A673 (cell line): ENCODE measurements at regions not wholly inside any gene's neighbourhood (a gene's known extent, or its start where the extent isn't known, plus 50 kb on each side); places are given as distances from the start of the nearest gene placed in this dataset.

Experiments
- BruUV-seq: library from RNA; stranded (reverse); fragments of 400-500 nt; replicated peaks from 2 replicates; lab custom pipeline; 2021; lab: Mats Ljungman, UMichigan
- CTCF ChIA-PET: fragments of 300-600 bp; sonication (Branson Sonifier 250); formaldehyde crosslinking; loops from one replicate; lab custom pipeline; 2022; ENCODE audit warnings: antibody characterized with exemption; lab: Charles Lee
- POLR2A ChIA-PET: fragments of 300-600 bp; sonication (Branson Sonifier 250); formaldehyde crosslinking; loops from one replicate; lab custom pipeline; 2022; ENCODE audit warnings: antibody characterized with exemption; ENCODE audit not compliant: low non-redundant PET; lab: Charles Lee
- DNase-seq: peaks from one replicate; pipeline ENCODE4 v3.0.0-alpha.2; 2015; ENCODE audit warnings: low spot score
- H3K27ac ChIP-seq: fragments of 200-600 bp; sonication (generic); 2 replicates; pipeline ENCODE4 v1.5.1; 2016; ENCODE audit warnings: mixed run types, low read depth, mild to moderate bottlenecking, mixed read lengths, antibody characterized with exemption, low read length; ENCODE audit not compliant: poor library complexity, severe bottlenecking
- H3K27me3 ChIP-seq: fragments of 200-600 bp; sonication (generic); replicated peaks from 2 replicates; pipeline ENCODE4 v1.6.1; 2017; ENCODE audit warnings: mixed run types, low read depth, mild to moderate bottlenecking, mixed read lengths, antibody characterized with exemption, low read length; ENCODE audit not compliant: insufficient read depth, poor library complexity
- H3K36me3 ChIP-seq: fragments of 200-600 bp; sonication (generic); 2 replicates; pipeline ENCODE4 v1.6.1; 2016; ENCODE audit warnings: mixed run types, mild to moderate bottlenecking, mixed read lengths, antibody characterized with exemption, low read length; ENCODE audit not compliant: insufficient read depth, poor library complexity, severe bottlenecking
- H3K4me1 ChIP-seq: fragments of 200-600 bp; sonication (generic); 2 replicates; pipeline ENCODE4 v1.6.1; 2017; ENCODE audit warnings: mixed run types, mild to moderate bottlenecking, mixed read lengths, antibody characterized with exemption, low read length; ENCODE audit not compliant: insufficient read depth, poor library complexity, severe bottlenecking
- H3K4me3 ChIP-seq: fragments of 200-600 bp; sonication (generic); 2 replicates; pipeline ENCODE4 v1.5.1; 2016; ENCODE audit warnings: low read depth, mixed run types, mild to moderate bottlenecking, mixed read lengths, low read length; ENCODE audit not compliant: poor library complexity, severe bottlenecking
- H3K9me3 ChIP-seq: fragments of 200-600 bp; sonication (generic); 2 replicates; pipeline ENCODE4 v1.6.1; 2016; ENCODE audit warnings: mixed run types, low read depth, mild to moderate bottlenecking, mixed read lengths, antibody characterized with exemption, low read length; ENCODE audit not compliant: poor library complexity, severe bottlenecking
- EZH2 ChIP-seq: fragments of 200-600 bp; sonication (generic); IDR thresholded peaks from 2 replicates; pipeline ENCODE4 v1.6.1; 2017; ENCODE audit warnings: borderline replicate concordance, low read depth, mild to moderate bottlenecking, mixed read lengths, antibody characterized with exemption, low read length; ENCODE audit not compliant: poor library complexity, severe bottlenecking
- intact Hi-C: fragments of 100-400 bp; cut with micrococcal nuclease; formaldehyde crosslinking; loops from one replicate; pipeline ENCODE4 v1.10.0; 2022; ENCODE audit not compliant: unreplicated experiment
- TF ChIP-seq, protein P1 (sequence below): fragments of 300-800, 200-600 bp; sonication (generic); conservative IDR thresholded peaks from 2 replicates; pipeline ENCODE4 v1.5.1; 2017; ENCODE audit warnings: low read depth, mild to moderate bottlenecking, antibody characterized with exemption, low read length, moderate library complexity, mixed read lengths

DNA sequence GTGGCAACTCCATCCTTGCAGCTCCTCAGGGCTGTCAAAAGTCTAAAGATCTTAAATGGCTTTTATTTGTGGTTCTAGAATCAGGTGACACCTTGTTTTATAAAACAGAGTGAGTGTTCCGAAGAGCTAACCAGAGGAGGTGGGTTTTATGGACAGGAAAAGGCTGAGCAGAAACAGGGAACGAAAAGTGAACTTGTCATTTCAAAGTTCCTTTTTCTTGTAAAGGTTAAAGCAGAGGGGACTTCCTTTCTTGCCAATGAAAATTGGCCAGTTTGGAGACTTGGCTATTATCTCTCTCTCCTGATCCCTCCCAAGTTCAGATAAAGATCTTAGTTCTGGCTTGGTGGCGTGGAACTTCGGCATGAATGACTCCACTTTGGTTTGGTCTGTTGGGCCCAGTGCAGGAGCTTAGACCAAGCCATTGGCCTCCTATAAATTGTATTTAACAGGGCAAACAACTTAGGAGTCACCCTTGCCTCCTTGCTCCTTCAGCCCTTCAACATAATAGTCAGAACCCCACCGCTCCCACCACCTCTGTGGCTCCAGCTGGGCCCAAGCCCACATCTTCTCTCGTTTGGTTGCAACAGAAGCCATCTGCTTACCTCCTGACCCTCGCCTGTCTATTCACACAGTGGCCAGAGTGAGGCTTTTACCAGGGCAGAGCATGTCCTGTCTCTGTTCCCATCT, 102.4 kb upstream of the THY1 start:
- no peak for DNase-seq
- H3K36me3 ChIP-seq = no peaks in the 10 kb centered on the region
- CTCF ChIA-PET = no interaction called here
- H3K27me3 ChIP-seq = no peaks in the 10 kb centered on the region
- no peak for TF ChIP-seq EZH2
- TF ChIP-seq, protein P1, sequence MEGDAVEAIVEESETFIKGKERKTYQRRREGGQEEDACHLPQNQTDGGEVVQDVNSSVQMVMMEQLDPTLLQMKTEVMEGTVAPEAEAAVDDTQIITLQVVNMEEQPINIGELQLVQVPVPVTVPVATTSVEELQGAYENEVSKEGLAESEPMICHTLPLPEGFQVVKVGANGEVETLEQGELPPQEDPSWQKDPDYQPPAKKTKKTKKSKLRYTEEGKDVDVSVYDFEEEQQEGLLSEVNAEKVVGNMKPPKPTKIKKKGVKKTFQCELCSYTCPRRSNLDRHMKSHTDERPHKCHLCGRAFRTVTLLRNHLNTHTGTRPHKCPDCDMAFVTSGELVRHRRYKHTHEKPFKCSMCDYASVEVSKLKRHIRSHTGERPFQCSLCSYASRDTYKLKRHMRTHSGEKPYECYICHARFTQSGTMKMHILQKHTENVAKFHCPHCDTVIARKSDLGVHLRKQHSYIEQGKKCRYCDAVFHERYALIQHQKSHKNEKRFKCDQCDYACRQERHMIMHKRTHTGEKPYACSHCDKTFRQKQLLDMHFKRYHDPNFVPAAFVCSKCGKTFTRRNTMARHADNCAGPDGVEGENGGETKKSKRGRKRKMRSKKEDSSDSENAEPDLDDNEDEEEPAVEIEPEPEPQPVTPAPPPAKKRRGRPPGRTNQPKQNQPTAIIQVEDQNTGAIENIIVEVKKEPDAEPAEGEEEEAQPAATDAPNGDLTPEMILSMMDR = no peak
- BruUV-seq = no TSS peak
- peaks cover 12% of the 10 kb centered on the region for H3K4me1 ChIP-seq
- H3K27ac ChIP-seq = no peak overlapping the region
- no peaks in the 10 kb centered on the region for H3K9me3 ChIP-seq
- POLR2A ChIA-PET = no interaction called here
- no peak overlapping the region for H3K4me3 ChIP-seq
- intact Hi-C loops = no loop called here

DNA sequence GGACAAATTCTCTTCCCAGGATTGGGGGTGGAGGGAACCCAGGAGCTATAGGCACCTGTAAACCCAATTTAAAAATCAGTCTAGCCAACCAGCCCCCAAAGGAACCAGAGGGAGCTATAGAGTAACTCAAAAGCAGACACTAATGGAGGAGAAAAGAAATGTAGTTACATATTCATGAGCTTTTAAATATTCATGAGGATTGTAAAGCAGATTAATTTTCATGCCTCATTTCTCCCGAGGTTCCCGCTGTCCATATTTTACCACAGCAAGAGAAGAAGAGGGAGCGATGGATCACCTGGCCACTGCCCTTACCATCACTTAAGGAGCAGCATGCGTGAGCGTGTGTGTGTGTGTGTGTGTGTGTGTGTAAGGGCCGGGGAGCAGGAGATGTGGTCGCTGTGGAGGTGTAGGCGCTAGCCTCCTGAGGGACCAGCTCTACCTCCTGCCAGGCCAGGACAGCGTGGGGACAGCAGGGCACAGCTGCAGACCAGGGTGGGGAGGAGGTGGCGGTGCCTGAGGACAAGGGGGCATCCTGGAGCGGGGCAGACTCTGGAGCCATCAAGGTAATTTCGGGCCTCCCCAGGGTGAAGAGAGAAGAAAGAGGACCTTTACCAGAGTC, 100.7 kb upstream of the THY1 start:
- Histone ChIP-seq H3K27me3 (no peaks in the 10 kb centered on the region), H3K4me1 (peaks cover 12% of the 10 kb centered on the region), H3K4me3 (no peak overlapping the region), H3K9me3 (no peaks in the 10 kb centered on the region), H3K36me3 (no peaks in the 10 kb centered on the region), H3K27ac (no peak overlapping the region)
- intact Hi-C loops = no loop called here
- BruUV-seq = no TSS peak
- POLR2A ChIA-PET = interaction anchor here (0.7 kb wide), 1 partner anchor 246 kb away, joined by 9 read pairs; no protein-coding TSS in a partner anchor
- no peak for TF ChIP-seq EZH2
- TF ChIP-seq, protein P1 = peak; percentile 46
- CTCF ChIA-PET = interaction anchor here (0.6 to 1.0 kb wide), 3 partner anchors 11 to 168 kb away, joined by 4 to 6 read pairs (median 5); no protein-coding TSS in a partner anchor
- DNase-seq = peak; percentile 54

DNA sequence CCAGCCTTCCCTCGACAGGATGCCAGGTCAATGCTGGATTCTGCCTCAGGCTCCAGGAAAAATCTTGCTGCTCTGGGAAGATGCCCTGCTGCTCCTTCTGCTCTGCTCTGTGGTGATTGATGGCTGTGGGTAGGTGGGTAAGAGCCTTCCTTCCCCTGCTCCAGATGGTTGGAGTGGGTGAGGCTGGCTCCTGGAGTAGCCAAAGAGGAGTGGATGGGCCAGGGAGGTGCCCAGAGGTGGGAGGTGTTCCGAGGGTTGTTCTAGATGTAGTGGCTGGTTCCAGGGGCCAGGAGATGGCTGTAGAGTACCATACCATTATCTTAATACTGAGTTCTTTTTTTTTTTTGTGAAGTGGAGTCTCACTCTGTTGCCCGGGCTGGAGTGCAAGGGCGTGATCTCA, 99.6 kb upstream of the THY1 start:
- no peak for TF ChIP-seq EZH2
- TF ChIP-seq, protein P1 = no peak
- Histone ChIP-seq H3K4me3 (no peak overlapping the region), H3K9me3 (no peaks in the 10 kb centered on the region), H3K27ac (no peak overlapping the region), H3K4me1 (peaks cover 12% of the 10 kb centered on the region), H3K27me3 (no peaks in the 10 kb centered on the region), H3K36me3 (no peaks in the 10 kb centered on the region)
- ChIA-PET POLR2A (no interaction called here), CTCF (no interaction called here)
- no peak for DNase-seq
- BruUV-seq = no TSS peak
- intact Hi-C loops = no loop called here
